HS-27A (cell line): ENCODE measurements at regions not wholly inside any gene's neighbourhood (a gene's known extent, or its start where the extent isn't known, plus 50 kb on each side); places are given as distances from the start of the nearest gene placed in this dataset.
A peak's percentile ranks its signal among the peaks of the same experiment; 100 is the strongest.

Experiments used
- DNase-seq: peaks from one replicate; pipeline ENCODE4 v3.0.0-alpha.2; 2012; ENCODE audit warnings: low read depth, missing footprints

DNA sequence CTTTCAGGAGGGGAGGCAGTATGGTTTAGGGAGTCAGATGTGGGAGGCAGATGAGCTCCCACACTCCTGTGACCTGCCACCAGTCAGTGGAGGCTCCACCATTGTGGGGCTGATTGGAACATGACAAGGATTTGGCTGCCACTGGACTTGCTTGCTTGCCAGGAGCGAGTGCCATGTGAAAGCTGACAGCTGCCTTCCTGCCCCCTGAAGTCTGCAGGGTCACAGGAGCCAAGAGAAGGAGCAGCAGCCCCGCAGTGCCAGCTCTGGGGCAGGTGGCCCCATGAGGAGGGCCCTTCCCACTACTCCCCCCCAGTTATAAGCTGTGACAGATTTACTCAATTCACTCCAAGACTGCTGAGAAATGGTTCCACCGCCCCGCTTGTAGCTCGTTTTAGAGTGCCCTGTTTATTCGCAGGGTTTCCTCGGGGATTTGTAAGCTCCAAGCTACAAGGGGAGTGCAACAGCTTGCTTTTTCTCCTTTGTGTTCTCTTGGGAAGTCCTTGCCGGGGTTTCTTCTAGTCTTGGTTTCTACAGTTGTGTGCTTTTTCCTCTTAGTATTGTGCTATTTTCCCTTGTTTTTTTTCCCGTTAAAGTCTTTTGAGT lies 414.3 kb downstream of the MEIS1 start:
- DNase-seq = no peak

DNA sequence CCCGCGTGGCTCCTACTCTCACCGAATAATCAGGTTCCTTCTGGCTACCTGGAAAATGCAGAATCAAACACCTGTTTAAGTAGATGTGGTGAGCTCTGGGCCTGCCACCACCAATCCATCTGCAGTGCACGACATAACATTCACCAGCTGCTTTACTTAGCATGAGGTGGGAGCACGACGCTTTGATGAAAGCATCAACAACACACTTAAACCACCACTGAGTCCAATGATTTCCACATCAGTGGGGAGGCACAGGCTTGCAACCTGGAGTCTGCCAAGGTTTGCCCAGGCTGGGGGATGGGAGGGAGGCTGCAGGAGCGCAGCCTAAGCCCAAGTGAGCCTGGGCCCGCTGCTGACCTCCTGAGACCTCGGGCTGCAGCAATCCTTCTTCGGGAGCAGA lies 415.5 kb downstream of the MEIS1 start:
- no peak for DNase-seq

DNA sequence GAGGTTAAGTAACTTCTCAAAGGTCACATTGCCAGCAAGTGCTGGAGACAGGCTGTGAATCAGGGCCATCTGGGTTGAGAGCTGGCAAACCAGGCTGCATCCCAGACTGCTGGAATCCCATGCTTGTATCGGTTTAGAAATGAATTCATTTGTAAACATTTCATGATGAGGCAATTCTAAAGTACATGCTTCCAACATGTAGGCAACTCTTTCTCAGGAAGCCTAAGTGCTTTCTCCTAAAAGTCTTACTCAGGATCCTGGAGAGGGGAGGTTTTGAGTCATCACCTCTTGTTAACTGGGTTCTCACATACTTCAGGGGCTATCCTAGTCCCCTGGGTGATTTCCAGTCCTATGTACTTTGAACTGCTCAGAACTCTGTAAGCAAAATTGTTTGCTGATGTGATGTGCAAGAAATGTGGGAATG lies 416.5 kb downstream of the MEIS1 start:
- DNase-seq = no peak

DNA sequence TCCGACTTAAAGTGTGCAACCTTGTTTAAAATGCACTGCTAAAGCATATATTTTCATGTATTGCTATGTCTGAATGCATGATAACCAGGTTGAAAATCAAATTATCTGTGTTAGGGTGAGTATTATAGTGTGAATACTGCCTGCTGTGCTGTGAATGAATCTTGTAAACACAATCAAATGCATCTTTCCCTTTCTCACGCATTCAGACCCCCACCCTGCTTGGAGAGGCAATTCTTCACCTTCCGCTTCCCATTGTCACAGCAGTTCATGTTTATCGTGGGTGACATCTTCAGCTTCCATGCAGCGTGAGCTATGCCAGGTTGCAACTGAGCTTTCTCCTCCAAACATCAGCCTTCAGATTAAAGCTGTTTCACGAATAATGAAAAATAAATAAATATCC lies 418.0 kb downstream of the MEIS1 start:
- no peak for DNase-seq

DNA sequence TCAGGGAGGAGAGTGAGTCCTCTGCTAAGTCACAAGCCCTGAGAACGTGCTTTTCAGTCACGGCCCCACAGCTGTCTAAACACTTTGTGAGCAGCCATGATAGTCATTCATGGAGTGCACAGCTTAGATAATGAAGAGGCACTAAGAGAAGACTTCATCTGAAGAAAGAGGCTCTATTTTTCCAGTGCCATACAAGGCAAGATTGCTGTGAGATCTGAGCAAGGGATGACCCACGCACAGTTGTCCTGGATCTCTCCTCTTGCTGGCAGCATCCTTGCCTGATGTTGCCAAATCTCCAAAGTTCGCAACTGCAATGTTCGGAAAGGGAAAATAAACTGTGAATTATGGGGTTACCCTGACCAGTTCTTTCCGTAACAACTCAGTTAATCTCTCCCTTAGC lies 418.7 kb downstream of the MEIS1 start:
- no peak for DNase-seq

DNA sequence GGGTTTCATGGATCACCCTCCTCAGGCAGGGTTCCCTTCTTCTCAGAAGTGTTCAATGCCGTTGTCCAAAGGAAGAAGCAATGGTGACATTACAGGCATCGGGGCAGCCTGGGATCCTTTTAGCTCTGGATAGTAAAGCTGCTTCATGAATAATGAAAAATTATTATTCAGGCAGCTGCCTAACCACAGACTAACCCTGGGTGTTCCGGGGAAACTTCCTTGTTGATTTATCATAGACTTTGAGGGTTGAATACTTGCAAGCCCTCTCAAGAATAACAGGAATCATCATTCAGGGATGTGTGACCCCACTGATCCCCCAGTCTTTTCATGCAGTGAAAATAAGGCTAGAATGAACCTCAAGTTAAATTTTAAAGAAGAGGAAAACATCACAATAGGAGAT lies 419.4 kb downstream of the MEIS1 start:
- no peak for DNase-seq

DNA sequence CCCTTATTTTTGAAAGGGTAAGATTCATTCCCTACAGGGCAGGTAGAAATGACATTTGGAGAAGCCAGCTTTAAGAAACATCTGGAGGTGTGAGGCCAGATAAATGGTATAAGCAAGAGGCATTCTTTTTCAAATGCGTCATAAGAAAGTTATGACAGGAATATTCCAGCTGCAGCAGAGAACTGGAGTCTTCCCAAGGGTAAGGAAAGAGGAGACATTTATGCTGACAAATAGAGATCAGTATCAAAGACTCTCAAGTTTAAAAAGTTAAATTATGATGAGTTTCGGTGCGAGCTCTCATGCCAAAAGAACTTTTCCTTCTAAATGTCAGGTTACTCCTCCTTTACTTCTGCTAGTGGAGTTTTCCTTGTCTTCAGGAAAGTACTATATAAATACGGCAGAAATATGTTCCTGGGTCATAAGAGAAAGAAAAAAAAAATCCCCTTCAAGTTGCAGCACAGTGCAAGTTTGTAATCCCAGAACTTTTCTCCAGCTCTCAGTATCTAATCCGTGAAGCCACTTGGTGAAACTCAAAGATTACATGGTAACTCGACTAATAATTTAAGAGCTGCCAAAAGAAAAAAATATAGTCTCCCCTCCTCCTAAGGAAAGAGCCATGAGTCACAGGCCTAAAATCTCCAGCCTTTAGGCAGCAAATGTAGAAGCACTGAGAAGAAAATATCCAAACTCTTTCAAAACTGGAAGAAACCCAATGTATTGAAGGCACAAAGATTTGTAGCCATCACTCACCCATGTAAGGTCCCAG lies 428.1 kb downstream of the MEIS1 start:
- peak; percentile 41 for DNase-seq

DNA sequence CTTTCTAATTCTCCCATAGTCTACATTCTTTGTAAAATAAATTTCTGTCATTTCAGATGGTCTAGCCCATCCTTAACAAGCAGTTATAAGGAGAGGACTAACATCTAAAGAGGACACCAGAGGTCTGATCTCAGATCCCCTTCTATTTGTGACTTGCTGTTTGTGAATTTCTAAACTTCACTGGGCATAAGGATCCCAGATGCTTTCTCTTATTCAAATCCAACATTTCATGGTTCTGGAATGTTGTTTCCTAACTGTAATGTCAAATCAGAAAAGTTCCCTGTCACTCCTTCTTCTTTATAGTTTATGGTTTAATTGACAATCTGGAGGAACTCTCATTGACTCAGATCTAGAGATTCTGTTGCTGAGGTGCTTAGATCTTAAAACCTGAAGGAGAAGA lies 430.2 kb downstream of the MEIS1 start:
- DNase-seq = no peak

DNA sequence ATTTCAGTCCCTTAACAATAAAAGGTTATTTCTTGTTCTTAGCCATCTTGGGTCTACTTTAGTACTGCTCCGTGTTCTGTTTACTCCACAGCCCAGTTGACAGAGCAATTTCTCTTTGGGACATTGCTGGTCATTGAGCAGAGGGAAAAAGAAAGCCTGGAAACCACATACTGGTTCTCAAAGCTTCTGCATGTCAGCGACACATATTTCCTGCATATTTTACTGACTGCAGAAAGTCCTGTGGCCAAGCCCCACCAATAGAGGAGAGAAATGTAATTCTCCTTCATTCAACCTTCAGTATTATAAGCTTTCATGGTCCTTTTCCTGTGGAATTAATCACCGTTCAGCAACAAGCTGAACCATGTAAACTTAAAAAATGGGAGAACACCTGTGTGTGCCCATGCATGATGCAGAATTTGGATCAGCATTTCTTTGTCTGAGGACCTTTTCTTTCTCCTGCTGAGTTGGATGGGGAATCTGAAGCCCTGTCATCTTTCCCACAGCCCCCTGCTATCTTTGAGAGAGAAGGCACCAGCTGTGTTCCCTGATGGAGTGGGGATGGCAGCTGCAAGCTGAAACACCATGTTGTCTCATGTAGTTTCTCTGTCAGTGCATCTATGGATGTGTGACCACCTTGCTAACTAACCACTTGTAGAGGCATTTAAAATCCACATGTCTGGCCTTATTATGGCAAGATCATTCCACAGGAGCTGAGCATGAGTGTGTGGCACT lies 431.6 kb downstream of the MEIS1 start:
- DNase-seq = no peak

DNA sequence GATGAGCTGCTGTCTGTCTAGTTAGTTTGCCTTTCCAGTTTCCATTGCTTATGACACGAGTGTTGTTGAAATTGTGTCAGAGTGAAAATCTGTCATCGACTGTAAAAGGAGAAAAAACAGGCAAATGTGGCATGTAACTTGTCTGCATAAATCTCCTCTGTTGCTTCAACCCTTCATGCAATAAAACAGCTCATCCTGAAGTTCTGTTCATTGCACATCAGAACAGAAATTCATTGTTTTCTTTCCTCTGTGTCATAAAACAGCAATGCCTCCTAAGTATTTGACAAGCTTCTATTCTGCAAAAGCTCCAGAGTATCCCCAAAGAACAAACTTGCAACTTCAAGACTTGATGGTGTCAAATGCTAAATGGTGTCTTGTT lies 432.1 kb downstream of the MEIS1 start:
- DNase-seq = no peak

DNA sequence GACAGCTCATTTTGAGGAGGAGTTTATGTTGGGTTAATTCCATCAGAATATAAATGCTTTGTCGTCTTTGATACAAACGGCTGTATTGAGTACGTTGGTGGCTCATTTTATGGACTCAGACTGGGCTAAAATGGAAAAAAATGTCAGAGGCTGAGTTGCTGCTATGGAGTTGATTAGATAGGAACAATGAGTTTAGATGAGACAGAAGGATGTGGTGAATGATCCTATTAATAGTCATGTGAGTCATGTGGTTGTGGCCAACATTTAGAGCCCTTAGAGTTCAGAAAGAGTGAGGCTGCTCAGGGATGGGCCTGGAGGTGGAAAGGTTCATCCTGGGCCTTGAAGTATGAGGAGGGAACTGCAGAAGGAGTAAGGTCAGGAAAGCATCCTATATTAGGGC lies 434.2 kb downstream of the MEIS1 start:
- no peak for DNase-seq

DNA sequence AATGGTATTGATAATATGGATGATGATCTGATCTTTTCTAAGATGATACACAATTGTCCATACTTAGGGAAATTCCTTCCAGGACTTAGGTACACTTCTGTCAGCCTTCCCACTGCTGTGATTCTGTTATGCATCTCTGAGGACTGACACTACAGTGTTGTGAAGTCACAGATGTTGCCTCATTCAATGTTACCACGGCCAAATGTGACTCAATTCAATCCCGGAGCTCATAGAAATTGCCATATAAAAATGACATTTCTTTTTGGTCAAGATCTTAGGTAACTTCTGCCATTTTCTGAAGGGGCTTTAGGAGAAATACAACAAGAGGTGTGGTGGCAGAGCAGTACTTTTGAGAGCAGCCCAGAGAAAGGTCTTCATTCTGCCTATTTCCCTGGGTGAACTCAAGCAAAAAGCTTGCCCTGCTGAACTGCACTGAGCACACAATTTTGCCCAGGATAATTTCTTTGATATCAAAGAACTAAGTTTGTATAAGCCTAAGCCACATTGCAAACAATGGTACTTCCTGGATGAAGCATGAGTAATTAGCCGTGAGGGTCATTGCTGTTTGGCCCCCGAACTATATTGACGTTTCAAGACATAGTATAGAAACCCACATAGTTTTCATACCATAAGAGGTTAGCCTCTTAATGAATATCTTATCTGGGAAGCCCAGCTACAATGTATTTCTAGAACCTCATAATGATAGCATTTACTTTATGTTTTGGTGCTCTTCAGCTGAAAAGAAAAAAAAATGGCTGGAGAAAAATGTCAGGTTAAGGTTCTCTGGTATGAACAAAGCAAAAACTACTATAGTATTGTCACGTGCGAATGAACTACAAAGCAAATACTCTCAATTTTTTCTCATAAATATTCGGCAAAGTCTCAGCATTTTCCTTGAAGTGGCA lies 437.4 kb downstream of the MEIS1 start:
- no peak for DNase-seq

DNA sequence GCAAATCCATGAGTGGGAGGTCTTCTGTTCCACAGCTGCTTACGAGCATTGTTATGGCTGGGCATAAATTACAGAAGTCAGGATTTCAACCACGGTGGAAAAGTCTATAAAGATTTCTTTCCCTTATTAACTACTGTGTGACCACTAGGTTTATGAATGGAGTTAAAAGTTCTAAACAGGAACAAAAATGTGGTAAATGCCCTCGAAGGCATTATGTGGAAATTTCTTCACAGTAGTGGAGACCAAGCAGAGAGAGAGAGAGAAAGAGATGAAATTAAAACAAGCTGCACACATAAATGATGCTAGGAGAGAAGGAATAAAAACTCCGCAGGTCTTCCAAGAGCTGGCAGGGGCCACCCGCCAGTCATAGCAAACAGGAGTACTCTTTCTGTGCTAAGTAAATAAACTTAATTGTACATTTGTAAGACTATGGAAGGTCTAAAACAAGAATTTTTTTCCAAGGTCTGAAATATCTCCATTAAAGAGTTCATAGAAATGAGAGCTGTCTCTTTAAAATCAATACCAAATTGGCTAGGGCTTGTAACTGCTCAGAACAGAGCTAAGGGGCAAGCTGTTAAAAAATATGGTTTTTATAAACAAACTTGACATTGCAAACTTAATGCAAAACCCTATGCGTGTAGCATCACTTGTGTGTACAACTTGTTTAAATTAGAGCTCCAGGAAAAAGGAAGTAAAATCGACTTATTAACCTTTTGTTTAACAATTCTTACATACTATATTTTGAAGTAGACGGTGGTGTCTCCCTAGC lies 438.2 kb downstream of the MEIS1 start:
- DNase-seq = no peak

DNA sequence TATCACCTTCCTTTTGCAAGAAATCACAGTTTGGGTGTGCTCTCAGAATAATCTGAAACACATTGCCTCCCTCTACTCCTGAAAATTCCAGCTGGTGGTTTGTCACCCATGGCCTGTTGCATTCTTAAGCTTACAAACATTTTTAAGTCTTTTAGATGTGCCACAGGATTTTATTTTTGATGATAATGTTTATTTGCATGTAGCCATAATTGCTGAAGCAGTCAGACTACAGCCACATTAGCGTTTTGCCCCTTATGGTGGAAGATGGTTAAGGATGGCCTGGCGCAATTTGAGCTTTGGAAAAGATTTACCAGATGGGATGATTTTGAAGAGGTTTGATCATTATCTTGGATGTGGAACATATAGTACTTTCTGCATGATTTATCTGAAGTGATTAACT lies 439.5 kb downstream of the MEIS1 start:
- DNase-seq = no peak

DNA sequence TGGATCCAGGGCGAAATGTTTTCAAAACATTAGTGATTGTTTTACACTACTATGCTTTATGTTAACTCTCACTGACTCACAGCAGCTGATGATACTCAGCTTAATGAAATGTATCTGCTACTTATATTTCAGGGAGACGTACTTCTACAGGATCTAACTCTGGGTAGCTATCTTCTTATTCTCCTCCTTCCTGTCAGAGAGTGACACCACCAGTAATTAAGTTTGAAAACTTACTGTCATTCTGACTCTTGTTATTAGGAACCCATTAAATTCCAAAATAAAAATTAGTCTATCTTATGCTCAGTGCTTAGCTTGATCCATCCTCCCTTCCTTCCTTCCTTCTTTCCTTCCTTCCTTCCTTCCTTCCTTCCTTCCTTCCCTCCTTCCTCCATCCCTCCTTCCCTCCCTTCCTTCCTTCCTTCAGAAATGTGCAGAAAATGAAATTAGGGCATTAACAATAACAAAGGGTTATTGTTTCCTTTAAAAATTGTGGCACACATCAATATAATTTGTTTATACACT lies 441.1 kb downstream of the MEIS1 start:
- no peak for DNase-seq

DNA sequence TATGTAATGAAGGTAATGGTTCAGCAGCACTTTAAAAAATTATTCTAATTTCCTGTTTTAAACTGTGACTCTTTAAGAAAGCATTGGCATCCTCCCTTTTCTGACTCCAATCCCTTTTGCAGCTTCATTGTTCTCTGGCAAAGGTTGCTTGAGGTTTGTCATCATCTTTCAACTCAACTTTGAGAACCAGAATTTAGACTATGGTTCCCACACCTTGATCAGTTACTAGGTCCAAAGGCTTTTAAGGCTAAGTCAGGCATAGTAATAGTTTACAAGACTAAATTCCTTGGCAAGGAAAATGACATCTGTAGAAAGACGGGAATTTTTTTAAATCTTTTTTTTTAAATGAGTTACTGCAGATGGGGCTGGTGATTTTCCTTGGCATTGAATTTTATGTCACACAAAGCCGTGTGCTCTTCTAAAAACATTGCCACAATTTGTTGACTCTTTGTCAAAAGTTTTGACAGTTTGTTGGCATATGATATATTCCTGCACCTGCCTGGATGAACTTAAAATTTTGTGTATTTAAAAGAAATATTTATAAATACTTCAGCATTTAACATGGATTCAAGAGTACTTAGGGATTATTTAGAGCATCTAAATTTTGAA lies 451.0 kb downstream of the MEIS1 start:
- DNase-seq = no peak

DNA sequence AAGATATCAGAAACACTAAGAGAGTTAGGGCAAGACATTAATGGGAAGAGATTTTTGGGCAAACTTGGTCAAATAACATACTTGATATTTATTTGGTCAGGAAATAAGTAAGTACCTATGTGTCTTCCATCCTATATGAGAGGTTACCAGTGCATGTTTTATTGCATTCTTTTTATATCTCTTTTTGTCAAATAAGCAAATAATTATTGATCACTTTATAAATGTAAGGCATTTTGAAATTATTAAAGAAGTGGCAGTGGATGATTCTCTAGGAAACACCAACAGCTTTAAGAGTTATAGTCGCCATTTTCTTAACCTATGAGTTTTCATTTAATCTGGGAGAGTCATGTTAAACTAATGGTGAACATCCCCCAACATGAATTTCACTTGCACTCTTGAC lies 453.3 kb downstream of the MEIS1 start:
- no peak for DNase-seq

DNA sequence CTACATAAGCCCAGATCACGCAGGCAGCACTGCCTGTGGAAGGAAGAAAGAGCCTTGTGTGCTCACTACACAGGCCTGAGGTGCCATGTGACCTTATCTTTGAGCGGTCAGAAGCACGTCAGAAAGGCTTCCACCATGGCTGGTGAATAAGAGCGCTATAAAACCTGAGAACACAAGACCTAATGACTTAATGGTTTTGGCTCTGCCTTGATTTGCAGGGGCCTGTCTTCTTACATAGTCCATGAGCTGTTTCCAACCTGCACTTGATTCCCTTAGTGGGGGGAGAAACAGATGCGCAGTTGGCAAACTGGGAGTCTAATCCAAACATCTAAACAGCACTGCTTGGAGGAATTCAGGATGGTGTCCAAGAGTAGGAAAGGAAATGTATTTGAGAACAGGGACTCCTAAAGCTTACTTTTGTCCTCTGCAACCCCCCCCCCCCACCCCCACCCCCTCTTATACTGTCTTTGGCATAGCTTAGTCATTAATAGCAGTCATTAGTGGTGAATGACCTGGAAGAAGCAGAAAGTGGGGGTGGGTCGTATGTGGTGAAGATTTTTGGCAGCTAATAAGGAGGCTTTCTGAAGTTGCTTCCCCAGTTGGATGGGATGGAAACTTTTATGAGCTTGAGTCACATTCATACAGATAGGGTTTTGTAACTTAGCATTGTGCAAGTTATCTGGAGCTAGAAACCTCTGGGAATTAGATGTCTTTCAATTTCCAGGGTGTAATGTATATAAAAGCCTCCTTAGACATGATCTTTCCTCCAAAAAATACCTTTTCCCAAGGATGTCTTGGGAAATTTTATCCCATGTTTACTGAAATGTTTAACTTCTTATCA lies 454.1 kb downstream of the MEIS1 start:
- no peak for DNase-seq

DNA sequence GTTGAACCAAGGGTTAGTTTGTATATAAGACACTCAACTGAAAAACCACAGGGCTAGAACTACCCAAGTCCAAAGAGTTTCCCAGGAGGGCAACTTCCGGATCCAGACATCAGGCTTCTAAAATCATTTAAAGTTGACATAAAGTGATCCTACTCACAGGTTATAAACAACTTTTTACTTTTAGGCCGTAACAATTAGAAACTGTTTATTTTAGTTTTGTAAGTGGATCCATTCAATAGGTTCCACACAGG lies 454.6 kb downstream of the MEIS1 start:
- DNase-seq = no peak

DNA sequence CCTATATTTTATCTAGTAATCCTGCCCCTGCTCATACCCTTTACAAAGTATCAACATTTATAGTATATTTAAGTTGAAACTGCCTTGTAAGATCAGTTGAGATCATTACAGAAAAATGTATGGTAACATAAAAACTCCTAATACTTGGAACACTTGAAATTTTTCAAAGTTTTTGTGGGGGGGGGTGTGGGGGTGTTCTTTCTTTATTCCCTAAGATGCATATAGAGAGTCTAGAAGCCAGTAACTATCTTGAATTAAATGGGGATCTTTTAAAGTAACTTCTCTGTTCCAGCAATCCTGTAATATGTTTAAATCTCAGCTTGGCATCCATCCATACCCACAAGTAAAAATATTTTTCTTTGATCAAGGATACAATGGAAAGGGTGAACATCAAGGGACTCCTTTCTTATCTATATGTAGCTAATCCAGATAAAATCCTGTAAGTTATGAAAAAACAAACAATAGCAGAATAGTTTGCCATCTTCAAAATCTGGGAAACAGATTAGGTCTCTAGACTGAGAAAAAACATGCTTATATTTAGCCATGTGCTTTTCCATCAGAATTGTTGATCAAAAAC lies 455.3 kb downstream of the MEIS1 start:
- DNase-seq = no peak
